ENCODE measurements at regions not wholly inside any gene's neighbourhood (a gene's known extent, or its start where the extent isn't known, plus 50 kb on each side); places are given as distances from the start of the nearest gene placed in this dataset.

GRCh38 chr3:139135657-139136056 is 91.0 kb upstream of the PRR23C start:
- TF ChIP-seq, protein P1, sequence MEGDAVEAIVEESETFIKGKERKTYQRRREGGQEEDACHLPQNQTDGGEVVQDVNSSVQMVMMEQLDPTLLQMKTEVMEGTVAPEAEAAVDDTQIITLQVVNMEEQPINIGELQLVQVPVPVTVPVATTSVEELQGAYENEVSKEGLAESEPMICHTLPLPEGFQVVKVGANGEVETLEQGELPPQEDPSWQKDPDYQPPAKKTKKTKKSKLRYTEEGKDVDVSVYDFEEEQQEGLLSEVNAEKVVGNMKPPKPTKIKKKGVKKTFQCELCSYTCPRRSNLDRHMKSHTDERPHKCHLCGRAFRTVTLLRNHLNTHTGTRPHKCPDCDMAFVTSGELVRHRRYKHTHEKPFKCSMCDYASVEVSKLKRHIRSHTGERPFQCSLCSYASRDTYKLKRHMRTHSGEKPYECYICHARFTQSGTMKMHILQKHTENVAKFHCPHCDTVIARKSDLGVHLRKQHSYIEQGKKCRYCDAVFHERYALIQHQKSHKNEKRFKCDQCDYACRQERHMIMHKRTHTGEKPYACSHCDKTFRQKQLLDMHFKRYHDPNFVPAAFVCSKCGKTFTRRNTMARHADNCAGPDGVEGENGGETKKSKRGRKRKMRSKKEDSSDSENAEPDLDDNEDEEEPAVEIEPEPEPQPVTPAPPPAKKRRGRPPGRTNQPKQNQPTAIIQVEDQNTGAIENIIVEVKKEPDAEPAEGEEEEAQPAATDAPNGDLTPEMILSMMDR (IDR thresholded peaks at IDR 0.05): no peak
- no peak for TF ChIP-seq POLR2A (IDR thresholded peaks at IDR 0.05)
